HL-60 (cell line): ENCODE measurements at regions not wholly inside any gene's neighbourhood (a gene's known extent, or its start where the extent isn't known, plus 50 kb on each side); places are given as distances from the start of the nearest gene placed in this dataset.

Experiments used
- DNase-seq, 2 experiments: peaks; one replicate each; pipeline ENCODE4 v3.0.0-alpha.2; 2010 to 2020; ENCODE audit warnings: low read depth in 1 of 2, low spot score in 1 of 2
- H3K27ac ChIP-seq: fragments of 250-450 bp; sonication (Bioruptor Pico); replicated peaks from 2 replicates; pipeline ENCODE4 v1.5.1; 2020; ENCODE audit warnings: mild to moderate bottlenecking, moderate library complexity
- H3K27me3 ChIP-seq: fragments of 250-450 bp; sonication (Bioruptor Pico); 2 replicates; pipeline ENCODE4 v1.5.1; 2021; ENCODE audit warnings: mild to moderate bottlenecking, moderate library complexity; ENCODE audit not compliant: insufficient read depth, poor library complexity, severe bottlenecking
- H3K4me3 ChIP-seq: replicated peaks from 2 replicates; pipeline ENCODE4 v1.5.1; 2011; ENCODE audit warnings: mild to moderate bottlenecking, control low read depth, low read length; ENCODE audit not compliant: insufficient read depth
- GABPA ChIP-seq: IDR thresholded peaks from 2 replicates; pipeline ENCODE4 v1.6.1; 2012; ENCODE audit warnings: low read depth
- POLR2AphosphoS5 ChIP-seq: IDR thresholded peaks from 2 replicates; pipeline ENCODE4 v1.6.1; 2012; ENCODE audit warnings: low read depth
- SPI1 ChIP-seq: IDR thresholded peaks from 2 replicates; pipeline ENCODE4 v1.6.1; 2012; ENCODE audit warnings: low read depth, mild to moderate bottlenecking, borderline replicate concordance
- TF ChIP-seq, protein P1 (sequence below): IDR thresholded peaks from 2 replicates; pipeline ENCODE4 v1.6.1; 2012; ENCODE audit warnings: low read depth; ENCODE audit not compliant: insufficient replicate concordance
- TF ChIP-seq, protein P2 (sequence below): IDR thresholded peaks from one replicate; pipeline ENCODE4 v1.5.1; 2011; ENCODE audit warnings: low read length, control low read depth, inconsistent platforms; ENCODE audit not compliant: insufficient read depth

DNA sequence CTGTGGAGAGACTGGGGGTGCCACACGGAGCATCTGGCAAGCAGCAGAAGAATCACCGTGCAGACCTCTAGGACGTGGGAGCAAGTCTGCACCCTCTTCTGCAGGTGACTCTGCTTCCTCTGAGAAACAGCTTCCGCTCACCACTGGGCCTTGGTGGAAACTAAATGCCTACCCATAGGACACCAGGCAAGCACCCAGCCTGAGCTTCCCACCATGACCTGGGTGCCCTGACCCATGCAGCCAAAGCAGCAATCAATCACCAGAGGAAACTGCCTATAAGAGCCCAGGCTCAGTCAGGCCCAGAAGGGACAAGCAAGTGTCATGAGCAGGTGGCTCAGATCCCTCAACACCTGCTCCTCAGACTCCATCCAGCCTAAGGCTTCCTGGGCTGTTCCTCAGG, 63.4 kb downstream of the IGLL5 start:
- DNase-seq, result no peak
- TF ChIP-seq, protein P1, sequence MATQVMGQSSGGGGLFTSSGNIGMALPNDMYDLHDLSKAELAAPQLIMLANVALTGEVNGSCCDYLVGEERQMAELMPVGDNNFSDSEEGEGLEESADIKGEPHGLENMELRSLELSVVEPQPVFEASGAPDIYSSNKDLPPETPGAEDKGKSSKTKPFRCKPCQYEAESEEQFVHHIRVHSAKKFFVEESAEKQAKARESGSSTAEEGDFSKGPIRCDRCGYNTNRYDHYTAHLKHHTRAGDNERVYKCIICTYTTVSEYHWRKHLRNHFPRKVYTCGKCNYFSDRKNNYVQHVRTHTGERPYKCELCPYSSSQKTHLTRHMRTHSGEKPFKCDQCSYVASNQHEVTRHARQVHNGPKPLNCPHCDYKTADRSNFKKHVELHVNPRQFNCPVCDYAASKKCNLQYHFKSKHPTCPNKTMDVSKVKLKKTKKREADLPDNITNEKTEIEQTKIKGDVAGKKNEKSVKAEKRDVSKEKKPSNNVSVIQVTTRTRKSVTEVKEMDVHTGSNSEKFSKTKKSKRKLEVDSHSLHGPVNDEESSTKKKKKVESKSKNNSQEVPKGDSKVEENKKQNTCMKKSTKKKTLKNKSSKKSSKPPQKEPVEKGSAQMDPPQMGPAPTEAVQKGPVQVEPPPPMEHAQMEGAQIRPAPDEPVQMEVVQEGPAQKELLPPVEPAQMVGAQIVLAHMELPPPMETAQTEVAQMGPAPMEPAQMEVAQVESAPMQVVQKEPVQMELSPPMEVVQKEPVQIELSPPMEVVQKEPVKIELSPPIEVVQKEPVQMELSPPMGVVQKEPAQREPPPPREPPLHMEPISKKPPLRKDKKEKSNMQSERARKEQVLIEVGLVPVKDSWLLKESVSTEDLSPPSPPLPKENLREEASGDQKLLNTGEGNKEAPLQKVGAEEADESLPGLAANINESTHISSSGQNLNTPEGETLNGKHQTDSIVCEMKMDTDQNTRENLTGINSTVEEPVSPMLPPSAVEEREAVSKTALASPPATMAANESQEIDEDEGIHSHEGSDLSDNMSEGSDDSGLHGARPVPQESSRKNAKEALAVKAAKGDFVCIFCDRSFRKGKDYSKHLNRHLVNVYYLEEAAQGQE, result no peak
- no peak for TF ChIP-seq POLR2AphosphoS5
- TF ChIP-seq GABPA, result no peak
- TF ChIP-seq SPI1, result no peak
- TF ChIP-seq, protein P2, sequence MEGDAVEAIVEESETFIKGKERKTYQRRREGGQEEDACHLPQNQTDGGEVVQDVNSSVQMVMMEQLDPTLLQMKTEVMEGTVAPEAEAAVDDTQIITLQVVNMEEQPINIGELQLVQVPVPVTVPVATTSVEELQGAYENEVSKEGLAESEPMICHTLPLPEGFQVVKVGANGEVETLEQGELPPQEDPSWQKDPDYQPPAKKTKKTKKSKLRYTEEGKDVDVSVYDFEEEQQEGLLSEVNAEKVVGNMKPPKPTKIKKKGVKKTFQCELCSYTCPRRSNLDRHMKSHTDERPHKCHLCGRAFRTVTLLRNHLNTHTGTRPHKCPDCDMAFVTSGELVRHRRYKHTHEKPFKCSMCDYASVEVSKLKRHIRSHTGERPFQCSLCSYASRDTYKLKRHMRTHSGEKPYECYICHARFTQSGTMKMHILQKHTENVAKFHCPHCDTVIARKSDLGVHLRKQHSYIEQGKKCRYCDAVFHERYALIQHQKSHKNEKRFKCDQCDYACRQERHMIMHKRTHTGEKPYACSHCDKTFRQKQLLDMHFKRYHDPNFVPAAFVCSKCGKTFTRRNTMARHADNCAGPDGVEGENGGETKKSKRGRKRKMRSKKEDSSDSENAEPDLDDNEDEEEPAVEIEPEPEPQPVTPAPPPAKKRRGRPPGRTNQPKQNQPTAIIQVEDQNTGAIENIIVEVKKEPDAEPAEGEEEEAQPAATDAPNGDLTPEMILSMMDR, result no peak
- Histone ChIP-seq H3K4me3 (no peak overlapping the region), H3K27me3 (peaks cover 13% of the 10 kb centered on the region), H3K27ac (no peak overlapping the region)

DNA sequence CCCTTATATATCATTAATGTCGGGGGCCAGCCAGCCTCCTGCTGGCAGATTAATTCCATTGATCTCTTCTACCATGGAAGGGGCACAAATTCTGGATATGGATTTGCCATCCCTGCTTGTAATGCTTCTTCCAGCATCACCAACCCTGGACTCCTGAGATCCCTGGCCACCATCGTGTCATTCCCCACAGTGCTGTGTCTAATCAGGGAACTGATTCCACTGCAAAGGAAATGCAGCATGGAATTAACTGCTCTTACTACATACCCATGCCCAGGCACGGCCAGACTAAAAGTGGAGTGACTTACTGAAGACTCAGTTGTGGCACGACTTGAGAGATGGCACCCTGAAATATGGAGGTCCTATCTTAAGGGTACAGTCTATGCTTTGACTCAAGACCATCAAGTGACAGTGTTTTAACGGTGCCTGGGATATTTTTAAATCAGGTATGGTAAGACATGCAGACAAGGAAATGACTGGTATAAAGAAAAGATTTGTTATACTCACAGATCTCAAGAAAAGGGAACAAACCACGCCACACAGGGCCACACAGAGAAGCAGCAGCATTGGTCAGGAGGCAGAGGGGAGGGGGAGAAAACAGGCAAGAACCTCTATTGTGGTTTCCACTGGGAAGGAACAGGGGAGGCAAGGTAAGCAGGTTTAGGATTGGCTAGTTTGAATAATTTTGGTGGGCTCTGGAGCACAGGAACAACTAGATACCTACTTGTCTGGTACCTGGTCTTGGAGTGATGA, 65.1 kb downstream of the IGLL5 start:
- Histone ChIP-seq H3K27ac (no peak overlapping the region), H3K27me3 (peaks cover 9% of the 10 kb centered on the region), H3K4me3 (no peak overlapping the region)
- TF ChIP-seq SPI1 (no peak), GABPA (no peak), POLR2AphosphoS5 (no peak)
- TF ChIP-seq, protein P1, result no peak
- TF ChIP-seq, protein P2, result no peak
- DNase-seq, result no peak

DNA sequence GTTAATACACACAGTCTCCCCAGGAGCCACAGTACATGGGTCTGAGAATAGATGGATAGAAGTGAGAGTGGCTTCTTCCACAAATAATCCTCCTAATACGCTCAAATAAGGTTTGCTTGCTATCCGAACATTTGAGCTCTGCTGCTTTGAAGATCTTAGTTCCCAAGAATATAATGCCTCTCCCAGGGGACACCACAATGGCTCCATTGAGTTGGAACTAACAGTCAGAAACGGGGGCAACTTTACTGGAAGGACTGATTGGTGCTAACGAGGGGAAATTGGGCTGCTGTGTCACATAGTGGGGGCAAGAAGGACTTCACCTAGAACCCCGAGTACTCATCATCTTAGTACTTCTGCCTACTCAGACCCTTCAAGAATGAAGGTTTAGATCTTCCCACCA, 66.2 kb downstream of the IGLL5 start:
- Histone ChIP-seq H3K27me3 (peaks cover 9% of the 10 kb centered on the region), H3K4me3 (no peak overlapping the region), H3K27ac (no peak overlapping the region)
- no peak for DNase-seq
- no peak for TF ChIP-seq GABPA
- TF ChIP-seq, protein P1, result no peak
- TF ChIP-seq POLR2AphosphoS5, result no peak
- TF ChIP-seq, protein P2, result no peak
- no peak for TF ChIP-seq SPI1
